Small intestine (tissue), 7 donors: ENCODE measurements at regions not wholly inside any gene's neighbourhood (a gene's known extent, or its start where the extent isn't known, plus 50 kb on each side); places are given as distances from the start of the nearest gene placed in this dataset.

Experiments
- DNase-seq, 2 donors: peaks; one replicate each; pipeline versions ENCODE4 v3.0.0 to v3.0.0-alpha.2; 2013
- FAIRE-seq: peaks from 2 replicates; lab custom pipeline; 2012; peaks lifted over from hg19 to GRCh38; lab: Jason Lieb, UNC
- H3K27ac ChIP-seq, 3 donors: one replicate each; pipeline ENCODE4 v1.5.1; 2013; ENCODE audit warnings: low read length in 2 of 3, mild to moderate bottlenecking in 2 of 3, control low read depth in 1 of 3, inconsistent platforms in 1 of 3, low read depth in 1 of 3, moderate library complexity in 1 of 3
- H3K27me3 ChIP-seq, 3 donors: one replicate each; pipeline ENCODE4 v1.6.1; 2013; ENCODE audit warnings: low read length in 3 of 3, inconsistent platforms in 1 of 3; ENCODE audit not compliant: control insufficient read depth in 3 of 3, insufficient read depth in 3 of 3
- H3K36me3 ChIP-seq, 3 donors: one replicate each; pipeline ENCODE4 v1.6.1; 2013; ENCODE audit warnings: low read length in 3 of 3, inconsistent platforms in 1 of 3, low read depth in 1 of 3, mild to moderate bottlenecking in 1 of 3, moderate library complexity in 1 of 3; ENCODE audit not compliant: control insufficient read depth in 3 of 3, insufficient read depth in 2 of 3
- H3K4me1 ChIP-seq, 3 donors: one replicate each; pipeline ENCODE4 v1.6.1; 2013; ENCODE audit warnings: low read length in 2 of 3, inconsistent platforms in 1 of 3, low read depth in 1 of 3, mild to moderate bottlenecking in 1 of 3, moderate library complexity in 1 of 3; ENCODE audit not compliant: control insufficient read depth in 3 of 3, insufficient read depth in 2 of 3
- H3K4me3 ChIP-seq, 3 donors: one replicate each; pipeline ENCODE4 v1.5.1; 2013; ENCODE audit warnings: low read length in 3 of 3, control low read depth in 1 of 3, inconsistent platforms in 1 of 3, low read depth in 1 of 3, mild to moderate bottlenecking in 1 of 3, moderate library complexity in 1 of 3
- H3K9me3 ChIP-seq, 2 donors: one replicate each; pipeline ENCODE4 v1.6.1; 2013; ENCODE audit warnings: low read depth in 1 of 2, low read length in 1 of 2; ENCODE audit not compliant: control insufficient read depth in 2 of 2, insufficient read depth in 1 of 2
- WGBS, 3 donors: extraction: QIAGEN DNeasy Blood & Tissue Kit; methylation state at CpG; one replicate each; pipeline ENCODE4 v1.1.7; 2013; 5-methylcytosine and 5-hydroxymethylcytosine counted together
- donor health status: healthy with polysubstance abuse.
- donor health status: control.
- donor health status: control.
- donor health status: Bipolar disorder and iron deficiency.
- donor health status: healthy.

GRCh38 chr7:25908154-25908949, 243.6 kb upstream of the NFE2L3 start:
- no peak for DNase-seq
- Histone ChIP-seq H3K27me3 (peaks cover 0 to 2% (median 0%) of the 10 kb centered on the region in 3 donors), H3K4me3 (no peak overlapping the region), H3K4me1 (no peaks in the 10 kb centered on the region), H3K36me3 (no peaks in the 10 kb centered on the region), H3K9me3 (no peaks in the 10 kb centered on the region), H3K27ac (no peak overlapping the region)
- no peak for FAIRE-seq
- WGBS, 3 donors, result 87 to 97% (median 90%) methylated on average over 1 of the region's 1 CpG

- 51 to 70% (median 61%) methylated on average over 7 of the region's 7 CpGs for WGBS, 3 donors
- no peaks in the 10 kb centered on the region for H3K4me1 ChIP-seq
Observed at GRCh38 chr7:25911738-25912607, 240.0 kb upstream of the NFE2L3 start.

GRCh38 chr7:25913598-25914224, 238.3 kb upstream of the NFE2L3 start:
- Histone ChIP-seq H3K4me3 (no peak overlapping the region), H3K27me3 (peaks cover 0 to 4% (median 0%) of the 10 kb centered on the region in 3 donors), H3K4me1 (no peaks in the 10 kb centered on the region), H3K9me3 (no peaks in the 10 kb centered on the region), H3K27ac (no peak overlapping the region), H3K36me3 (no peaks in the 10 kb centered on the region)
- 62 to 84% (median 78%) methylated on average over 6 of the region's 6 CpGs for WGBS, 3 donors
- DNase-seq (no peak), FAIRE-seq (no peak)

More at GRCh38 chr7:25911738-25912607, 240.0 kb upstream of the NFE2L3 start:
- Histone ChIP-seq H3K36me3 (no peaks in the 10 kb centered on the region), H3K4me3 (no peak overlapping the region), H3K27me3 (peaks cover 0 to 4% (median 0%) of the 10 kb centered on the region in 3 donors), H3K9me3 (no peaks in the 10 kb centered on the region), H3K27ac (no peak overlapping the region)
- FAIRE-seq, result no peak
- DNase-seq, result no peak

GRCh38 chr7:25918731-25919130, 233.3 kb upstream of the NFE2L3 start:
- Histone ChIP-seq H3K9me3 (no peaks in the 10 kb centered on the region), H3K4me3 (no peak overlapping the region), H3K36me3 (no peaks in the 10 kb centered on the region), H3K27ac (no peak overlapping the region), H3K27me3 (peaks cover 0 to 4% (median 0%) of the 10 kb centered on the region in 3 donors), H3K4me1 (no peaks in the 10 kb centered on the region)
- DNase-seq (no peak), FAIRE-seq (peak; percentile 47)
- WGBS, 3 donors, result 96 to 100% (median 96%) methylated on average over 1 of the region's 1 CpG

- H3K27ac ChIP-seq, result no peak overlapping the region
- WGBS, 3 donors, result 79 to 81% (median 79%) methylated on average over 3 of the region's 3 CpGs
- no peaks in the 10 kb centered on the region for H3K27me3 ChIP-seq
- H3K4me3 ChIP-seq, result no peak overlapping the region
- no peaks in the 10 kb centered on the region for H3K4me1 ChIP-seq
- FAIRE-seq, result no peak
- DNase-seq, result no peak
- H3K36me3 ChIP-seq, result no peaks in the 10 kb centered on the region
- no peaks in the 10 kb centered on the region for H3K9me3 ChIP-seq
Observed at GRCh38 chr7:25922296-25922695, 229.7 kb upstream of the NFE2L3 start.

- no peaks in the 10 kb centered on the region for H3K9me3 ChIP-seq
- FAIRE-seq, result no peak
- WGBS, 3 donors, result 61 to 76% (median 71%) methylated on average over 1 of the region's 1 CpG
- no peaks in the 10 kb centered on the region for H3K36me3 ChIP-seq
- no peak overlapping the region for H3K27ac ChIP-seq
- no peak for DNase-seq
- H3K27me3 ChIP-seq, result no peaks in the 10 kb centered on the region
- H3K4me3 ChIP-seq, result no peak overlapping the region
- H3K4me1 ChIP-seq, result no peaks in the 10 kb centered on the region
Observed at GRCh38 chr7:25923741-25924460, 228.1 kb upstream of the NFE2L3 start.

- DNase-seq (no peak), FAIRE-seq (no peak)
- 50 to 71% (median 63%) methylated on average over 7 of the region's 7 CpGs for WGBS, 3 donors
- Histone ChIP-seq H3K27me3 (no peaks in the 10 kb centered on the region), H3K4me1 (no peaks in the 10 kb centered on the region), H3K27ac (no peak overlapping the region), H3K36me3 (no peaks in the 10 kb centered on the region), H3K9me3 (no peaks in the 10 kb centered on the region), H3K4me3 (no peak overlapping the region)
Observed at GRCh38 chr7:25926009-25926408, 226.0 kb upstream of the NFE2L3 start.

- Histone ChIP-seq H3K4me3 (no peak overlapping the region), H3K4me1 (no peaks in the 10 kb centered on the region), H3K27ac (no peak overlapping the region), H3K27me3 (no peaks in the 10 kb centered on the region), H3K9me3 (no peaks in the 10 kb centered on the region), H3K36me3 (no peaks in the 10 kb centered on the region)
- 74 to 79% (median 76%) methylated on average over 2 of the region's 2 CpGs for WGBS, 3 donors
- DNase-seq (no peak), FAIRE-seq (no peak)
Observed at GRCh38 chr7:25926451-25926850, 225.5 kb upstream of the NFE2L3 start.
